Tibial nerve (tissue), 4 donors: ENCODE measurements at regions not wholly inside any gene's neighbourhood (a gene's known extent, or its start where the extent isn't known, plus 50 kb on each side); places are given as distances from the start of the nearest gene placed in this dataset.

ENCODE experiments used
- DNase-seq, 2 donors: peaks; one replicate each; pipeline ENCODE4 v3.0.0-alpha.2; 2019; ENCODE audit warnings: low spot score in 2 of 2
- H3K27ac ChIP-seq, 4 donors: fragments of 200-600 bp; sonication (generic) in 3 of 4; one replicate each; pipeline ENCODE4 v1.5.1; 2017 to 2019; ENCODE audit warnings: mild to moderate bottlenecking in 1 of 4
- H3K27me3 ChIP-seq, 2 donors: fragments of 200-600 bp; sonication (generic) in 1 of 2; one replicate each; pipeline versions ENCODE4 v1.5.1 to v1.6.0; 2017 to 2019
- H3K36me3 ChIP-seq, 3 donors: fragments of 200-600 bp; sonication (generic); one replicate each; pipeline ENCODE4 v1.5.1; 2018 to 2019
- H3K4me1 ChIP-seq, 4 donors: fragments of 200-600 bp; sonication (generic) in 3 of 4; one replicate each; pipeline ENCODE4 v1.5.1; 2017 to 2019
- H3K4me3 ChIP-seq, 4 donors: fragments of 200-600 bp; sonication (generic) in 3 of 4; one replicate each; pipeline ENCODE4 v1.5.1; 2017 to 2019; ENCODE audit warnings: mild to moderate bottlenecking in 1 of 4, moderate library complexity in 1 of 4
- H3K9me3 ChIP-seq, 4 donors: fragments of 200-600 bp; sonication (generic) in 3 of 4; one replicate each; pipeline ENCODE4 v1.5.1; 2017 to 2019
- EP300 ChIP-seq, 2 donors: sonication (generic); formaldehyde crosslinking; IDR thresholded peaks; one replicate each; pipeline ENCODE4 v1.6.1; 2017; ENCODE audit warnings: antibody characterized with exemption in 2 of 2, mild to moderate bottlenecking in 1 of 2
- POLR2A ChIP-seq, 2 donors: fragments of 450-650 bp; IDR thresholded peaks; one replicate each; pipeline ENCODE4 v1.6.1; 2017; ENCODE audit warnings: antibody characterized with exemption in 2 of 2, mild to moderate bottlenecking in 2 of 2, moderate library complexity in 2 of 2
- WGBS, 2 donors: methylation state at CpG; one replicate each; pipeline ENCODE4 v1.1.5; 2018; 5-methylcytosine and 5-hydroxymethylcytosine counted together
- TF ChIP-seq, protein P1 (sequence below), 5 experiments: fragments of 200-600 bp in 3 of 5; fragments of 450-650 bp in 2 of 5; sonication (generic) in 3 of 5; IDR thresholded peaks; one replicate each; pipeline ENCODE4 v1.5.1; 2016 to 2019; ENCODE audit warnings: antibody characterized with exemption in 5 of 5, mild to moderate bottlenecking in 3 of 5, moderate library complexity in 2 of 5

DNA sequence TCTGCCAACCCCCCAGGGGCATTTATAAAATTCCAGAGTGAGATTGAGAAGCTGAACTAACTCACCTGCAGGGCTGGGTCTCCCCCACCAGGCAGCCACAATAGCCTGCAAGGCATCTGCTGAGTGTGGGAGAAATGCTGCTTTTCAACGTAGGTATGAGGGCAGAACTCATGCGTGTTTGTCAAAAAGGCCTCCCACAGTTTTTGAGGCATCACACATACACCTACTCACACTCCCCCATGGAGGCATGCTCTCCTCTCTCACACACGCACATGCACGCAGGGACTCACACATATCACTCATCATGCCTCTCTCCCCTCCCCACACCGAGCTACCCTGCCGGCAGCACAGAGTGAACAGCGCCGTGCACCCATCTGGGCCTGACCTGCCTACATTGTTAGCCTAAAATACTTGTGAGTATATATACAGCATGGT is 390.5 kb downstream of the FGF9 start:
- H3K4me3 ChIP-seq: no peak overlapping the region
- no peaks in the 10 kb centered on the region for H3K9me3 ChIP-seq
- H3K27ac ChIP-seq: peak overlapping the region in 1 of 4 donors; percentile 50
- DNase-seq: no peak
- H3K36me3 ChIP-seq: no peaks in the 10 kb centered on the region
- no peaks in the 10 kb centered on the region for H3K4me1 ChIP-seq
- 75 to 80% methylated on average over 8 of the region's 8 CpGs for WGBS, 2 donors
- H3K27me3 ChIP-seq: no peaks in the 10 kb centered on the region
- TF ChIP-seq POLR2A (IDR thresholded peaks at IDR 0.05): no peak
- TF ChIP-seq EP300 (IDR thresholded peaks at IDR 0.05): no peak
- TF ChIP-seq, protein P1, sequence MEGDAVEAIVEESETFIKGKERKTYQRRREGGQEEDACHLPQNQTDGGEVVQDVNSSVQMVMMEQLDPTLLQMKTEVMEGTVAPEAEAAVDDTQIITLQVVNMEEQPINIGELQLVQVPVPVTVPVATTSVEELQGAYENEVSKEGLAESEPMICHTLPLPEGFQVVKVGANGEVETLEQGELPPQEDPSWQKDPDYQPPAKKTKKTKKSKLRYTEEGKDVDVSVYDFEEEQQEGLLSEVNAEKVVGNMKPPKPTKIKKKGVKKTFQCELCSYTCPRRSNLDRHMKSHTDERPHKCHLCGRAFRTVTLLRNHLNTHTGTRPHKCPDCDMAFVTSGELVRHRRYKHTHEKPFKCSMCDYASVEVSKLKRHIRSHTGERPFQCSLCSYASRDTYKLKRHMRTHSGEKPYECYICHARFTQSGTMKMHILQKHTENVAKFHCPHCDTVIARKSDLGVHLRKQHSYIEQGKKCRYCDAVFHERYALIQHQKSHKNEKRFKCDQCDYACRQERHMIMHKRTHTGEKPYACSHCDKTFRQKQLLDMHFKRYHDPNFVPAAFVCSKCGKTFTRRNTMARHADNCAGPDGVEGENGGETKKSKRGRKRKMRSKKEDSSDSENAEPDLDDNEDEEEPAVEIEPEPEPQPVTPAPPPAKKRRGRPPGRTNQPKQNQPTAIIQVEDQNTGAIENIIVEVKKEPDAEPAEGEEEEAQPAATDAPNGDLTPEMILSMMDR (IDR thresholded peaks at IDR 0.05): no peak

- H3K27me3 ChIP-seq: no peaks in the 10 kb centered on the region
- WGBS, 2 donors: 58 to 60% methylated on average over 7 of the region's 7 CpGs
- no peaks in the 10 kb centered on the region for H3K4me1 ChIP-seq
- TF ChIP-seq POLR2A (IDR thresholded peaks at IDR 0.05) (no peak), EP300 (IDR thresholded peaks at IDR 0.05) (no peak)
- TF ChIP-seq, protein P1 (IDR thresholded peaks at IDR 0.05): no peak
- no peaks in the 10 kb centered on the region for H3K36me3 ChIP-seq
- peak overlapping the region in 1 of 4 donors; percentile 50 for H3K27ac ChIP-seq
- no peak overlapping the region for H3K4me3 ChIP-seq
- no peak for DNase-seq
- no peaks in the 10 kb centered on the region for H3K9me3 ChIP-seq
Observed at GRCh38 chr13:22061806-22062391, 391.0 kb downstream of the FGF9 start.

- WGBS, 2 donors: 76 to 77% methylated on average over 8 of the region's 8 CpGs
- Histone ChIP-seq H3K27ac (no peak overlapping the region), H3K4me3 (no peak overlapping the region), H3K36me3 (no peaks in the 10 kb centered on the region), H3K4me1 (no peaks in the 10 kb centered on the region), H3K27me3 (no peaks in the 10 kb centered on the region), H3K9me3 (no peaks in the 10 kb centered on the region)
- no peak for DNase-seq
- TF ChIP-seq POLR2A (IDR thresholded peaks at IDR 0.05) (no peak), EP300 (IDR thresholded peaks at IDR 0.05) (no peak)
- TF ChIP-seq, protein P1 (IDR thresholded peaks at IDR 0.05): no peak
Observed at GRCh38 chr13:22062478-22063205, 391.8 kb downstream of the FGF9 start.

- no peaks in the 10 kb centered on the region for H3K4me1 ChIP-seq
- TF ChIP-seq EP300 (IDR thresholded peaks at IDR 0.05) (no peak), POLR2A (IDR thresholded peaks at IDR 0.05) (no peak)
- TF ChIP-seq, protein P1 (IDR thresholded peaks at IDR 0.05): no peak
- DNase-seq: no peak
- H3K9me3 ChIP-seq: no peaks in the 10 kb centered on the region
- no peak overlapping the region for H3K4me3 ChIP-seq
- no peaks in the 10 kb centered on the region for H3K27me3 ChIP-seq
- no peak overlapping the region for H3K27ac ChIP-seq
- no peaks in the 10 kb centered on the region for H3K36me3 ChIP-seq
- WGBS, 2 donors: 89 to 95% methylated on average over 23 of the region's 23 CpGs
Observed at GRCh38 chr13:22063416-22064124, 392.7 kb downstream of the FGF9 start.
